HL-60 (cell line): ENCODE measurements at regions not wholly inside any gene's neighbourhood (a gene's known extent, or its start where the extent isn't known, plus 50 kb on each side); places are given as distances from the start of the nearest gene placed in this dataset.

Experiments
- DNase-seq, 2 experiments: peaks; one replicate each; pipeline ENCODE4 v3.0.0-alpha.2; 2010 to 2020; ENCODE audit warnings: low read depth in 1 of 2, low spot score in 1 of 2
- H3K27ac ChIP-seq: fragments of 250-450 bp; sonication (Bioruptor Pico); replicated peaks from 2 replicates; pipeline ENCODE4 v1.5.1; 2020; ENCODE audit warnings: mild to moderate bottlenecking, moderate library complexity
- H3K27me3 ChIP-seq: fragments of 250-450 bp; sonication (Bioruptor Pico); 2 replicates; pipeline ENCODE4 v1.5.1; 2021; ENCODE audit warnings: mild to moderate bottlenecking, moderate library complexity; ENCODE audit not compliant: insufficient read depth, poor library complexity, severe bottlenecking
- H3K4me3 ChIP-seq: replicated peaks from 2 replicates; pipeline ENCODE4 v1.5.1; 2011; ENCODE audit warnings: mild to moderate bottlenecking, control low read depth, low read length; ENCODE audit not compliant: insufficient read depth
- CTCF ChIP-seq: IDR thresholded peaks from one replicate; pipeline ENCODE4 v1.5.1; 2011; ENCODE audit warnings: low read length, control low read depth, inconsistent platforms; ENCODE audit not compliant: insufficient read depth
- GABPA ChIP-seq: IDR thresholded peaks from 2 replicates; pipeline ENCODE4 v1.6.1; 2012; ENCODE audit warnings: low read depth
- POLR2AphosphoS5 ChIP-seq: IDR thresholded peaks from 2 replicates; pipeline ENCODE4 v1.6.1; 2012; ENCODE audit warnings: low read depth
- REST ChIP-seq: IDR thresholded peaks from 2 replicates; pipeline ENCODE4 v1.6.1; 2012; ENCODE audit warnings: low read depth; ENCODE audit not compliant: insufficient replicate concordance
- SPI1 ChIP-seq: IDR thresholded peaks from 2 replicates; pipeline ENCODE4 v1.6.1; 2012; ENCODE audit warnings: low read depth, mild to moderate bottlenecking, borderline replicate concordance

- H3K4me3 ChIP-seq = no peak overlapping the region
- no peak for DNase-seq
- H3K27me3 ChIP-seq = no peaks in the 10 kb centered on the region
- H3K27ac ChIP-seq = no peak overlapping the region
- no peak for TF ChIP-seq SPI1
- TF ChIP-seq POLR2AphosphoS5 = no peak
- no peak for TF ChIP-seq REST
- TF ChIP-seq CTCF = no peak
- no peak for TF ChIP-seq GABPA
These were observed 500.4 kb upstream of the POT1 start for GRCh38 chr7:125430013-125430412.

- H3K4me3 ChIP-seq = no peak overlapping the region
- H3K27ac ChIP-seq = no peak overlapping the region
- TF ChIP-seq SPI1 = no peak
- TF ChIP-seq CTCF = no peak
- no peak for TF ChIP-seq REST
- TF ChIP-seq GABPA = no peak
- TF ChIP-seq POLR2AphosphoS5 = no peak
- no peak for DNase-seq
- H3K27me3 ChIP-seq = no peaks in the 10 kb centered on the region
These were observed 498.1 kb upstream of the POT1 start for GRCh38 chr7:125427676-125428075.

GRCh38 chr7:125425506-125425905 is 495.9 kb upstream of the POT1 start:
- no peak overlapping the region for H3K27ac ChIP-seq
- TF ChIP-seq REST (no peak), POLR2AphosphoS5 (no peak), CTCF (no peak), GABPA (no peak), SPI1 (no peak)
- no peaks in the 10 kb centered on the region for H3K27me3 ChIP-seq
- no peak overlapping the region for H3K4me3 ChIP-seq
- no peak for DNase-seq
